ENCODE measurements at regions not wholly inside any gene's neighbourhood (a gene's known extent, or its start where the extent isn't known, plus 50 kb on each side); places are given as distances from the start of the nearest gene placed in this dataset.

- Histone ChIP-seq H3K9ac (ENCODE audit: low read length) (no peak overlapping the region), H3K27ac (ENCODE audit: low read length) (no peak overlapping the region), H3K79me2 (replicated peaks; ENCODE audit: insufficient read depth, low read length) (no peaks in the 10 kb centered on the region), H3F3A (ENCODE audit: insufficient read depth, low read length, poor library complexity, severe bottlenecking) (no peaks in the 10 kb centered on the region), H3K36me3 (ENCODE audit: insufficient read depth, low read length) (no peaks in the 10 kb centered on the region), H3K9me2 (ENCODE audit: insufficient read depth, low read length) (no peaks in the 10 kb centered on the region), H4K20me1 (ENCODE audit: insufficient read depth) (no peaks in the 10 kb centered on the region), H3K4me2 (ENCODE audit: low read length) (no peak overlapping the region), H3K27me3 (ENCODE audit: insufficient read depth, low read depth, low read length) (no peaks in the 10 kb centered on the region), H2AFZ (ENCODE audit: low read depth, low read length) (no peak overlapping the region), H3K4me3 (ENCODE audit: low read length) (no peak overlapping the region), H3K9me3 (ENCODE audit: low read length) (no peaks in the 10 kb centered on the region)
- TF ChIP-seq POLR2AphosphoS5 (IDR thresholded peaks at IDR 0.05): no peak
- no peak for TF ChIP-seq TAF1 (IDR thresholded peaks at IDR 0.05; ENCODE audit: low read depth)
- no peak for TF ChIP-seq REST (IDR thresholded peaks at IDR 0.05; ENCODE audit: borderline replicate concordance)
- no peak for TF ChIP-seq EP300 (conservative IDR thresholded peaks at IDR 0.05; ENCODE audit: poor library complexity, severe bottlenecking)
- TF ChIP-seq RAD21 (conservative IDR thresholded peaks at IDR 0.05): no peak
- no peak for TF ChIP-seq EZH2 (IDR thresholded peaks at IDR 0.05; ENCODE audit: borderline replicate concordance, insufficient read depth, low read length, poor library complexity, severe bottlenecking)
- TF ChIP-seq MXI1 (conservative IDR thresholded peaks at IDR 0.05; ENCODE audit: poor library complexity, severe bottlenecking): no peak
- no peak for TF ChIP-seq SMC3 (conservative IDR thresholded peaks at IDR 0.05; ENCODE audit: poor library complexity)
- no peak for TF ChIP-seq CTCF (IDR thresholded peaks at IDR 0.05; ENCODE audit: poor library complexity, severe bottlenecking)
Measured at GRCh38 chr2:17227856-17228255, 290.4 kb downstream of the RAD51AP2 start.

GRCh38 chr2:17226941-17227490 lies 291.2 kb downstream of the RAD51AP2 start:
- H3K9me2 ChIP-seq (ENCODE audit: insufficient read depth, low read length): no peaks in the 10 kb centered on the region
- no peak overlapping the region for H3K9ac ChIP-seq (ENCODE audit: low read length)
- no peaks in the 10 kb centered on the region for H3K27me3 ChIP-seq (ENCODE audit: insufficient read depth, low read depth, low read length)
- H3K36me3 ChIP-seq (ENCODE audit: insufficient read depth, low read length): no peaks in the 10 kb centered on the region
- no peak overlapping the region for H3K27ac ChIP-seq (ENCODE audit: low read length)
- H3K79me2 ChIP-seq (replicated peaks; ENCODE audit: insufficient read depth, low read length): no peaks in the 10 kb centered on the region
- H3K4me3 ChIP-seq (ENCODE audit: low read length): no peak overlapping the region
- no peak overlapping the region for H3K4me2 ChIP-seq (ENCODE audit: low read length)
- no peaks in the 10 kb centered on the region for H3F3A ChIP-seq (ENCODE audit: insufficient read depth, low read length, poor library complexity, severe bottlenecking)
- TF ChIP-seq EP300 (conservative IDR thresholded peaks at IDR 0.05; ENCODE audit: poor library complexity, severe bottlenecking): no peak
- no peak for TF ChIP-seq MXI1 (conservative IDR thresholded peaks at IDR 0.05; ENCODE audit: poor library complexity, severe bottlenecking)
- TF ChIP-seq POLR2AphosphoS5 (IDR thresholded peaks at IDR 0.05): no peak
- TF ChIP-seq SMC3 (conservative IDR thresholded peaks at IDR 0.05; ENCODE audit: poor library complexity): no peak
- TF ChIP-seq TAF1 (IDR thresholded peaks at IDR 0.05; ENCODE audit: low read depth): no peak
- TF ChIP-seq REST (IDR thresholded peaks at IDR 0.05; ENCODE audit: borderline replicate concordance): no peak
- TF ChIP-seq RAD21 (conservative IDR thresholded peaks at IDR 0.05): no peak
- TF ChIP-seq EZH2 (IDR thresholded peaks at IDR 0.05; ENCODE audit: borderline replicate concordance, insufficient read depth, low read length, poor library complexity, severe bottlenecking): no peak
- no peak for TF ChIP-seq CTCF (IDR thresholded peaks at IDR 0.05; ENCODE audit: poor library complexity, severe bottlenecking)
- H2AFZ ChIP-seq (ENCODE audit: low read depth, low read length): no peak overlapping the region
- no peaks in the 10 kb centered on the region for H3K9me3 ChIP-seq (ENCODE audit: low read length)
- no peaks in the 10 kb centered on the region for H4K20me1 ChIP-seq (ENCODE audit: insufficient read depth)

Data from neural cell (in vitro differentiated cells).